HUES48 (cell line): ENCODE measurements at regions not wholly inside any gene's neighbourhood (a gene's known extent, or its start where the extent isn't known, plus 50 kb on each side); places are given as distances from the start of the nearest gene placed in this dataset.

ENCODE experiments used
- H3K27ac ChIP-seq: one replicate; pipeline ENCODE4 v1.7.0; 2013; ENCODE audit warnings: low read depth, low read length, inconsistent platforms
- H3K27me3 ChIP-seq: 2 replicates; pipeline ENCODE4 v1.6.1; 2013; ENCODE audit warnings: mild to moderate bottlenecking, low read length; ENCODE audit not compliant: control insufficient read depth, insufficient read depth
- H3K36me3 ChIP-seq: 2 replicates; pipeline ENCODE4 v1.6.1; 2013; ENCODE audit warnings: low read length; ENCODE audit not compliant: control insufficient read depth, insufficient read depth
- H3K4me1 ChIP-seq: 2 replicates; pipeline ENCODE4 v1.6.1; 2013; ENCODE audit warnings: mild to moderate bottlenecking, low read length; ENCODE audit not compliant: control insufficient read depth, insufficient read depth
- H3K4me3 ChIP-seq: 2 replicates; pipeline ENCODE4 v1.5.1; 2013; ENCODE audit warnings: mild to moderate bottlenecking, low read depth, low read length
- H3K9ac ChIP-seq: 2 replicates; pipeline ENCODE4 v1.6.1; 2013; ENCODE audit warnings: mild to moderate bottlenecking, low read depth, low read length, moderate library complexity
- H3K9me3 ChIP-seq: 2 replicates; pipeline ENCODE4 v1.6.1; 2013; ENCODE audit warnings: low read length; ENCODE audit not compliant: control insufficient read depth, insufficient read depth

DNA sequence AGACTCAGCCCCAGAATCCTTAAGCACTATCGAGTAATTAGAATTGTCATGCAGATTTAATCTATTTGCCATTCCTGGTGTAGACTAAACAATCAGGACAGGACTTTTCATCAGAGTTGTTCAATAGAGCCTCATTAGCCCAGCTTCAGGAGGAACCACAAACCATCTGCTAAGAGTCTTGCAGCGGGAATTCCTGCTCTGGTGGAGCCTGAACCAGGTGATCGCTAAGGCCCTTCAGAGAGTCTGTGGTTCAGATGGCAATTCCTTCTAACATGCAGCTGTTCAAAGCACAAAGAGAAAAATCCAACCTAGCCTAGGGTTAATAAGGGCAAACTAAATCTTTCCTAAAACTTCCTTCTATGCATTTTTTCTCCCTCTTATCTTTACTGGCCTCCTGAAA, 119.1 kb upstream of the CPEB2 start:
- no peaks in the 10 kb centered on the region for H3K4me1 ChIP-seq
- no peak overlapping the region for H3K4me3 ChIP-seq
- no peaks in the 10 kb centered on the region for H3K9me3 ChIP-seq
- H3K27ac ChIP-seq, result no peak overlapping the region
- no peaks in the 10 kb centered on the region for H3K27me3 ChIP-seq
- H3K9ac ChIP-seq, result no peak overlapping the region
- H3K36me3 ChIP-seq, result no peaks in the 10 kb centered on the region

DNA sequence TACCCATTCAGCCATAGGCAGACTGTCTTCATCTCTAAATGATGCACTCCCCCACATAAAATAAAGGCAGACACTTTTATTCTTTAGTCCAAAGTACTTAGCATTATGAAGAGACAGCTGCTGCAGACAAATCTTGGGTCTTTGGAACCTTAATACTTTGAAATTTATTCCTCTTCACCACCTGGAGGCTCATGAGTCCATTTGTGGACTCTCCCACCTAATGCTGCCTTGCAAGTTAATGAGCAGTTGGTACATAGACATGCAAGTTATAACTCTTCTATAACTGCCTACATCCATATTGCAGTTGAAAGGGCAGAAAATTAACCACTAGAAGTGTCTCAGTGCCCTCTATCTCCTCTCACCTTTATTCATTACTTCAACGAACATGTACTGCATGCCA, 118.6 kb upstream of the CPEB2 start:
- Histone ChIP-seq H3K36me3 (no peaks in the 10 kb centered on the region), H3K27ac (no peak overlapping the region), H3K4me1 (no peaks in the 10 kb centered on the region), H3K9ac (no peak overlapping the region), H3K4me3 (no peak overlapping the region), H3K27me3 (no peaks in the 10 kb centered on the region), H3K9me3 (no peaks in the 10 kb centered on the region)

GRCh38 chr4:14887842-14888433, 114.3 kb upstream of the CPEB2 start:
- Histone ChIP-seq H3K4me1 (no peaks in the 10 kb centered on the region), H3K27me3 (no peaks in the 10 kb centered on the region), H3K4me3 (no peak overlapping the region), H3K9ac (no peak overlapping the region), H3K36me3 (no peaks in the 10 kb centered on the region), H3K27ac (no peak overlapping the region), H3K9me3 (no peaks in the 10 kb centered on the region)

GRCh38 chr4:14888790-14889572, 113.3 kb upstream of the CPEB2 start:
- Histone ChIP-seq H3K36me3 (no peaks in the 10 kb centered on the region), H3K9me3 (no peaks in the 10 kb centered on the region), H3K4me3 (no peak overlapping the region), H3K9ac (no peak overlapping the region), H3K27me3 (no peaks in the 10 kb centered on the region), H3K27ac (no peak overlapping the region), H3K4me1 (no peaks in the 10 kb centered on the region)

DNA sequence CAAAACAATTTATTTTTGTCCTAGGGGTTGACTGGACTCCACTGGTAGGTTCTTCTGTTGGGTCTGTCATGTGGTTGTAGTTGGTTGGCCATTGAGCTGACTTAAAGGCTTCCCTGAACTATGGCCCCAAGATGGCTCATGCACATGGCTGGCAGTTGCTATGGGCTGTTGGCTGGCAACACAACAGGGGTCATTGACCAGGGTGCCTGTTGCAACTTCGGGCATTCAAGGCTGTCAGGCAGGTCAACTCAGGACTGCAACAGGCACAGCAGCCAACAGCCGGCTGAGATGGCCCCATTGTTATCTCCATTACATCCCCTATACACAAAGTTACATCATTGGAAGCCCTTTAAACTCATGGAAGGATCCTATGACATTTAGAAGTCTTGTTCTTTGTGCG, 109.7 kb upstream of the CPEB2 start:
- no peak overlapping the region for H3K9ac ChIP-seq
- H3K27ac ChIP-seq, result no peak overlapping the region

GRCh38 chr4:14893713-14894112, 108.6 kb upstream of the CPEB2 start:
- H3K4me3 ChIP-seq, result no peak overlapping the region

More for the DNA sequence above, 109.7 kb upstream of the CPEB2 start:
- Histone ChIP-seq H3K27me3 (no peaks in the 10 kb centered on the region), H3K4me1 (no peaks in the 10 kb centered on the region), H3K9me3 (no peaks in the 10 kb centered on the region), H3K4me3 (no peak overlapping the region), H3K36me3 (no peaks in the 10 kb centered on the region)

DNA sequence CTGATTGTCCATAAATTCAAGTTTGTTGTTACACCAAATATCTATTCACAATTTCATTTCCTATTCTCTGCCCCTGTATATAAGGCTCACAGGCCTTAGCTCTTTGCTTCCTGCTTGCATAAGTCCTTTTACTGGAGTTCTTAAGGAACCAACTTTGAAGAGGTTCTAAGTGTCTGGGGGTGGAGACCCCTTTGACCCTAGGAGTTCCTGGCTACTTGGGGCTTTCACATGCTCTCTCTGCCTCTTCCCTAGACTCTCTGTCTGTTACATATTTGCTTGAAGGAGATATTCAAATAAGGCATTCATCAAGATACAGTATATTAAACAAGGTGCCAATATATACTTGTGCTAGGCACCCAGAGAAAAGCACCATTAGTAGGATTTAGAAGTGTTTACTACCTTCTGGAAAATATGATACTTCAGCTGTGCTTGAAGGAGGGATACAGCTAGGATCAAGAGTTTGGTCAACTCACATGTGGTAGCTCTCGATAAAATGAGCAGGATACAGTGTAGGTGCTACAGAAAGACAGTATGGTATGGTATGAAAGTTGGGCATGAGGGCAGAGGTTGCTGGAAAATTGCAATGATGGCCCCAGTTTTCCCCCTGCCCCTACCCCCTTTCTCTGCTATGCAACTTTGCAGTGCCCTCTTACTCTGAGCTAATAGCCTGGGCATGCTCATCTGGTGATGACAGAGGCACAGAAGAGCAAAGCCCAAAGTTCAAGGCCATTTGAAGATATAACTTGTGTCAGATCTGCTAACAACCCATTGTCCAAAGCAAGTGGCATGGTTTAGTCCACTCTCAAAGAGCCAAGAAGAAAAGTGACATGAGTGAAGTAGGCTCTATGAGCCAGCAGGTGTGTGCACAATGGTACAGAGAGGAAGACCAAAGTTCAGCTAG, 107.6 kb upstream of the CPEB2 start:
- no peaks in the 10 kb centered on the region for H3K36me3 ChIP-seq
- H3K27me3 ChIP-seq, result no peaks in the 10 kb centered on the region
- no peak overlapping the region for H3K27ac ChIP-seq
- no peak overlapping the region for H3K4me3 ChIP-seq
- H3K9me3 ChIP-seq, result no peaks in the 10 kb centered on the region
- H3K9ac ChIP-seq, result no peak overlapping the region
- no peaks in the 10 kb centered on the region for H3K4me1 ChIP-seq

More at GRCh38 chr4:14893713-14894112, 108.6 kb upstream of the CPEB2 start:
- Histone ChIP-seq H3K9me3 (no peaks in the 10 kb centered on the region), H3K36me3 (no peaks in the 10 kb centered on the region), H3K27me3 (no peaks in the 10 kb centered on the region), H3K27ac (no peak overlapping the region), H3K4me1 (no peaks in the 10 kb centered on the region), H3K9ac (no peak overlapping the region)

GRCh38 chr4:14896656-14897175, 105.6 kb upstream of the CPEB2 start:
- no peaks in the 10 kb centered on the region for H3K4me1 ChIP-seq
- H3K9me3 ChIP-seq, result no peaks in the 10 kb centered on the region
- H3K9ac ChIP-seq, result no peak overlapping the region
- H3K27ac ChIP-seq, result no peak overlapping the region
- no peak overlapping the region for H3K4me3 ChIP-seq
- no peaks in the 10 kb centered on the region for H3K36me3 ChIP-seq
- H3K27me3 ChIP-seq, result no peaks in the 10 kb centered on the region

DNA sequence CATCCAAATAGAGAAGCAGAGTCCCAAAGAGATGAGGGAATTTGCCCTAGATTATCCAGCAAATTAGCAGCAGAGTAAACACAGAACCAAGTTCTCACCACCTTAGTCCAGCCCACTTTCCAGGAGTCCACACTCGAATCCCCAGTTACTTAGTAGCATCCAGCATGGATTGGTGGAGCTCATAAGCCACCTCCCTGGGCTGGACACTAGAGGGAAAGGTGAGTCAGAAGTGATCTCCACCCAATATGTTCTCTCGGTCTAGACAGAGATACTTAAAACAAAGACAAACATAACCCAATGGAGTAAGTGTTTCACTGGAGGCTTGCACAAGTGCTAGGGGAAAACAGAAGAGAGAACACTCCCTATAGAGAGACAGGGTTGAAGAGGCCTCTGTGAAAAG, 105.1 kb upstream of the CPEB2 start:
- no peaks in the 10 kb centered on the region for H3K4me1 ChIP-seq
- H3K27ac ChIP-seq, result no peak overlapping the region
- H3K36me3 ChIP-seq, result no peaks in the 10 kb centered on the region
- no peaks in the 10 kb centered on the region for H3K27me3 ChIP-seq
- H3K9ac ChIP-seq, result no peak overlapping the region
- H3K9me3 ChIP-seq, result no peaks in the 10 kb centered on the region
- no peak overlapping the region for H3K4me3 ChIP-seq

DNA sequence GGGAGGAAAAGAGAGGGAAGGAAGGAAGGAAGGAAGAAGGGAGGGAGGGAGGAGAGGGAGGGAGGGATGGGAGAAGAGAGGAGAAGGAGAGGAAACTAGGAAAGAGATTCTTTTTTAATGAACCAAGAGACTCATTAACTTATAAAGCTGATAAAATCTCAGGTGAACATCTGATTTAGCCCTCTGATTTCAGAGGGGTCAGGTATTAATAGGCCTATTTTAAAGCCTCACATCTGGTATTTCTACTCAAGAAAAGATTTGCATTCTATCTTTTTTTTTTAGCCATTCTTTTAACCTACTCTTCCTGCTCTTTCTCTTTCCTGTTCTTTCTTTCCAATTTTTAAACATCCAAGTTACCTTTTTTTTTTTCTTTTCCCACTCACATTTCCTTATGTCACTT, 103.3 kb upstream of the CPEB2 start:
- no peak overlapping the region for H3K4me3 ChIP-seq
- H3K36me3 ChIP-seq, result no peaks in the 10 kb centered on the region
- H3K9me3 ChIP-seq, result no peaks in the 10 kb centered on the region
- no peak overlapping the region for H3K9ac ChIP-seq
- H3K27ac ChIP-seq, result no peak overlapping the region
- no peaks in the 10 kb centered on the region for H3K27me3 ChIP-seq
- H3K4me1 ChIP-seq, result 0 out of 2 replicates have a peak, but pooled peaks cover 7% of the 10 kb centered on the region
